ENCODE measurements at regions not wholly inside any gene's neighbourhood (a gene's known extent, or its start where the extent isn't known, plus 50 kb on each side); places are given as distances from the start of the nearest gene placed in this dataset.

DNA sequence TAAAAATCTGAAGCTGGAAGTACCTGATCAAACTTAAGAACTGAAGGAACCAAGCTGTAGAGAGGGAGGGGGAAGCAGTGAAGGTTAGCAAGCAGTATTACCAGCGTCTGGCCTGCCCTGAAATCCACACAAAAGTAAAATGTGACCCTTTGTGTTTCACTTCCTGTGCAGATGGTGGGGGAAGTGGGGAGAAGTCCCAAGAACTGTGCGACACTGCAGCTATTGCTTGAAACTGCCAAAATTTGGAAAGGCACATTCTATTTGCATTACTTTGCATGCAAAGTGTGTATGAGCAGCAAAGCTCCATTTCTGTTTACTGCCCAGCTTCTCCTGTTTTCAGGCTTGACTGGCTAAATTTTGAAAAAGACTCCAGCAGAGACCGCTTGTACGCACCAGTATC lies 72.1 kb upstream of the BMAL1 start:
- TF ChIP-seq POLR2AphosphoS5 (IDR thresholded peaks at IDR 0.05; ENCODE audit: low read depth): no peak
- TF ChIP-seq, protein P1, sequence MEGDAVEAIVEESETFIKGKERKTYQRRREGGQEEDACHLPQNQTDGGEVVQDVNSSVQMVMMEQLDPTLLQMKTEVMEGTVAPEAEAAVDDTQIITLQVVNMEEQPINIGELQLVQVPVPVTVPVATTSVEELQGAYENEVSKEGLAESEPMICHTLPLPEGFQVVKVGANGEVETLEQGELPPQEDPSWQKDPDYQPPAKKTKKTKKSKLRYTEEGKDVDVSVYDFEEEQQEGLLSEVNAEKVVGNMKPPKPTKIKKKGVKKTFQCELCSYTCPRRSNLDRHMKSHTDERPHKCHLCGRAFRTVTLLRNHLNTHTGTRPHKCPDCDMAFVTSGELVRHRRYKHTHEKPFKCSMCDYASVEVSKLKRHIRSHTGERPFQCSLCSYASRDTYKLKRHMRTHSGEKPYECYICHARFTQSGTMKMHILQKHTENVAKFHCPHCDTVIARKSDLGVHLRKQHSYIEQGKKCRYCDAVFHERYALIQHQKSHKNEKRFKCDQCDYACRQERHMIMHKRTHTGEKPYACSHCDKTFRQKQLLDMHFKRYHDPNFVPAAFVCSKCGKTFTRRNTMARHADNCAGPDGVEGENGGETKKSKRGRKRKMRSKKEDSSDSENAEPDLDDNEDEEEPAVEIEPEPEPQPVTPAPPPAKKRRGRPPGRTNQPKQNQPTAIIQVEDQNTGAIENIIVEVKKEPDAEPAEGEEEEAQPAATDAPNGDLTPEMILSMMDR (IDR thresholded peaks at IDR 0.05; ENCODE audit: insufficient read depth, low read length): no peak

All from HL-60 (cell line).